Esophagus squamous epithelium (tissue), 4 donors: ENCODE measurements at regions not wholly inside any gene's neighbourhood (a gene's known extent, or its start where the extent isn't known, plus 50 kb on each side); places are given as distances from the start of the nearest gene placed in this dataset.

Experiments used
- POLR2A ChIP-seq, 4 donors: fragments of 450-650 bp; IDR thresholded peaks; one replicate each; pipeline ENCODE4 v1.6.1; 2017; ENCODE audit warnings: antibody characterized with exemption in 4 of 4, mild to moderate bottlenecking in 4 of 4, moderate library complexity in 3 of 4
- TF ChIP-seq, protein P1 (sequence below), 6 experiments: fragments of 450-650 bp in 4 of 6; fragments of 200-600 bp in 2 of 6; sonication (generic) in 2 of 6; IDR thresholded peaks; one replicate each; pipeline ENCODE4 v1.5.1; 2016 to 2019; ENCODE audit warnings: antibody characterized with exemption in 6 of 6, mild to moderate bottlenecking in 4 of 6, moderate library complexity in 4 of 6

DNA sequence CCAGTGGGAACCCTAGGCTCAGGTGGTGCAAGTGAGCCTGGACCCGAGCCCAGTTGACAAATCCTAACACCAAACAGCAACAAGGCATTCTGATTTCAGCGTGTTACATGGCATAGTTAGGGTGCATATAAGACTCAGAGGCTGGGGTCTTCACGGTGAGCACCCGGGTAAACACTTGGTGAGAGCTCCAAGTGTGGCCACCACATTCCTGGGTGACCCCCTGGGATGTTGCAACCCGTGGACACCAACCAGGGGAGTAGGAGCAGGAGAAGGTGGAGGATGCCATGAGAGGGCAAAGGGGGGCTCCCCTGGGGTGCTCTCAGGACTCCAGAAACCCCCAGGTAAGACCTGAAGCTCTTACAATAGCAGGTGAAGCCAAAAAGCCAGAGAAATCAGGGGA lies 69.9 kb upstream of the CDH5 start:
- TF ChIP-seq POLR2A (IDR thresholded peaks at IDR 0.05) = no peak
- TF ChIP-seq, protein P1, sequence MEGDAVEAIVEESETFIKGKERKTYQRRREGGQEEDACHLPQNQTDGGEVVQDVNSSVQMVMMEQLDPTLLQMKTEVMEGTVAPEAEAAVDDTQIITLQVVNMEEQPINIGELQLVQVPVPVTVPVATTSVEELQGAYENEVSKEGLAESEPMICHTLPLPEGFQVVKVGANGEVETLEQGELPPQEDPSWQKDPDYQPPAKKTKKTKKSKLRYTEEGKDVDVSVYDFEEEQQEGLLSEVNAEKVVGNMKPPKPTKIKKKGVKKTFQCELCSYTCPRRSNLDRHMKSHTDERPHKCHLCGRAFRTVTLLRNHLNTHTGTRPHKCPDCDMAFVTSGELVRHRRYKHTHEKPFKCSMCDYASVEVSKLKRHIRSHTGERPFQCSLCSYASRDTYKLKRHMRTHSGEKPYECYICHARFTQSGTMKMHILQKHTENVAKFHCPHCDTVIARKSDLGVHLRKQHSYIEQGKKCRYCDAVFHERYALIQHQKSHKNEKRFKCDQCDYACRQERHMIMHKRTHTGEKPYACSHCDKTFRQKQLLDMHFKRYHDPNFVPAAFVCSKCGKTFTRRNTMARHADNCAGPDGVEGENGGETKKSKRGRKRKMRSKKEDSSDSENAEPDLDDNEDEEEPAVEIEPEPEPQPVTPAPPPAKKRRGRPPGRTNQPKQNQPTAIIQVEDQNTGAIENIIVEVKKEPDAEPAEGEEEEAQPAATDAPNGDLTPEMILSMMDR (IDR thresholded peaks at IDR 0.05) = no peak
